Liver (tissue), 8 donors: ENCODE measurements at regions not wholly inside any gene's neighbourhood (a gene's known extent, or its start where the extent isn't known, plus 50 kb on each side); places are given as distances from the start of the nearest gene placed in this dataset.

Experiments used
- DNase-seq: peaks from one replicate; pipeline ENCODE4 v3.0.0-alpha.2; 2017; ENCODE audit warnings: low spot score
- H3K27ac ChIP-seq, 2 donors: one replicate each; pipeline ENCODE4 v1.7.0; 2013; ENCODE audit warnings: inconsistent platforms in 2 of 2, low read length in 2 of 2, control low read depth in 1 of 2, low read depth in 1 of 2, mild to moderate bottlenecking in 1 of 2
- H3K27me3 ChIP-seq, 4 donors: one replicate each; pipeline versions ENCODE4 v1.6.1 to v1.7.0; 2013; ENCODE audit warnings: low read length in 3 of 4, inconsistent platforms in 1 of 4, mild to moderate bottlenecking in 1 of 4, moderate library complexity in 1 of 4; ENCODE audit not compliant: control insufficient read depth in 4 of 4, insufficient read depth in 4 of 4
- H3K36me3 ChIP-seq, 4 donors: one replicate each; pipeline versions ENCODE4 v1.6.1 to v1.7.0; 2013; ENCODE audit warnings: low read length in 3 of 4, mild to moderate bottlenecking in 3 of 4, low read depth in 1 of 4, moderate library complexity in 1 of 4; ENCODE audit not compliant: control insufficient read depth in 4 of 4, insufficient read depth in 3 of 4
- H3K4me1 ChIP-seq, 4 donors: one replicate each; pipeline versions ENCODE4 v1.6.1 to v1.7.0; 2013; ENCODE audit warnings: low read length in 3 of 4, mild to moderate bottlenecking in 3 of 4, moderate library complexity in 1 of 4; ENCODE audit not compliant: control insufficient read depth in 4 of 4, insufficient read depth in 4 of 4
- H3K4me3 ChIP-seq, 3 donors: one replicate each; pipeline versions ENCODE4 v1.6.1 to v1.7.0; 2013; ENCODE audit warnings: low read length in 3 of 3, control low read depth in 1 of 3, low read depth in 1 of 3, mild to moderate bottlenecking in 1 of 3
- H3K9ac ChIP-seq, 2 donors: one replicate each; pipeline ENCODE4 v1.7.0; 2013; ENCODE audit warnings: low read length in 2 of 2, mild to moderate bottlenecking in 2 of 2, moderate library complexity in 2 of 2, control low read depth in 1 of 2, low read depth in 1 of 2
- H3K9me3 ChIP-seq, 4 donors: one replicate each; pipeline versions ENCODE4 v1.6.1 to v1.7.0; 2013; ENCODE audit warnings: low read length in 3 of 4; ENCODE audit not compliant: control insufficient read depth in 4 of 4
- EGR1 ChIP-seq, 2 donors: IDR thresholded peaks; 2 replicates each; pipeline ENCODE4 v1.6.1; 2016 to 2018; ENCODE audit warnings: antibody characterized with exemption in 2 of 2, low read depth in 2 of 2
- FOXA1 ChIP-seq: IDR thresholded peaks from 2 replicates; pipeline ENCODE4 v1.6.1; 2016; ENCODE audit warnings: antibody characterized with exemption
- FOXA2 ChIP-seq: IDR thresholded peaks from 2 replicates; pipeline ENCODE4 v1.6.1; 2016; ENCODE audit warnings: antibody characterized with exemption
- GABPA ChIP-seq, 2 donors: IDR thresholded peaks in 1 of 2; conservative IDR thresholded peaks in 1 of 2; 2 replicates each; pipeline ENCODE4 v1.6.1; 2016; ENCODE audit warnings: antibody characterized with exemption in 2 of 2, mild to moderate bottlenecking in 1 of 2, moderate library complexity in 1 of 2
- HNF4A ChIP-seq, 2 donors: conservative IDR thresholded peaks; 2 replicates each; pipeline ENCODE4 v1.6.1; 2016; ENCODE audit warnings: antibody characterized with exemption in 2 of 2, mild to moderate bottlenecking in 2 of 2
- HNF4G ChIP-seq: IDR thresholded peaks from 2 replicates; pipeline ENCODE4 v1.6.1; 2016; ENCODE audit warnings: antibody characterized with exemption
- NR2F2 ChIP-seq: IDR thresholded peaks from 2 replicates; pipeline ENCODE4 v1.6.1; 2016; ENCODE audit warnings: antibody characterized with exemption
- RAD21 ChIP-seq, 2 donors: IDR thresholded peaks; 2 replicates each; pipeline ENCODE4 v1.6.1; 2016; ENCODE audit warnings: antibody characterized with exemption in 2 of 2, mild to moderate bottlenecking in 2 of 2
- TAF1 ChIP-seq: conservative IDR thresholded peaks from 2 replicates; pipeline ENCODE4 v1.6.1; 2016; ENCODE audit warnings: antibody characterized with exemption, mild to moderate bottlenecking
- YY1 ChIP-seq: IDR thresholded peaks from 2 replicates; pipeline ENCODE4 v1.6.1; 2016; ENCODE audit warnings: antibody characterized with exemption, mild to moderate bottlenecking
- WGBS: extraction: QIAGEN DNeasy Blood & Tissue Kit; methylation state at CpG from one replicate; pipeline ENCODE4 v1.1.7; 2013; 5-methylcytosine and 5-hydroxymethylcytosine counted together
- TF ChIP-seq, protein P1 (sequence below): fragments of 150-350 bp; IDR thresholded peaks from 2 replicates; pipeline ENCODE4 v1.5.1; 2017; ENCODE audit warnings: improper control_type of control experiment, low read depth, low read length; ENCODE audit not compliant: missing input control
- TF ChIP-seq, protein P2 (sequence below): IDR thresholded peaks from 2 replicates; pipeline ENCODE4 v1.6.1; 2016; ENCODE audit warnings: antibody characterized with exemption, mild to moderate bottlenecking
- donor health status: healthy.
- donor health status: healthy.
- donor health status: healthy.
- donor health status: healthy.
- donor health status: healthy.

DNA sequence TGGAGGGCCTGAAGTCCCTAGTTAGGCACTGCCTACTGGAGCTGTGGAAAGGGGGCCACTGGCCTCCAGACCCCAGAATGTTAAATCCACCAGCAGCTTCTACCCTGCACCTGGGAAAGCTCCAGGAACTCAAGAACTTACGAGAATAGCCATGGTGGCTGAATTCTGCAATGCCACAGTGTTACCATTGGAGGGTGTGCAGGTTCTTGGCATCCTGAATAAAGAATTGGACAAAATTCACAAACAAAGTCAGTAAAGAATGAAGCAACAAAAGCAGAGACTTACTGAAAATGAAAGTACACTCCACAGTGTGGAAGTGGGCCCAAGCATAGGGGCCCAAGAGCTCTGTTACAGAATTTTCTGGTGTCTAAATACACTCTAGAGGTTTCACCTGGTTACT lies 107.0 kb downstream of the PRDM9 start:
- Histone ChIP-seq H3K36me3 (no peaks in the 10 kb centered on the region), H3K9me3 (no peaks in the 10 kb centered on the region), H3K4me1 (no peaks in the 10 kb centered on the region), H3K4me3 (no peak overlapping the region), H3K27ac (no peak overlapping the region), H3K27me3 (no peaks in the 10 kb centered on the region), H3K9ac (no peak overlapping the region)
- TF ChIP-seq, protein P1, sequence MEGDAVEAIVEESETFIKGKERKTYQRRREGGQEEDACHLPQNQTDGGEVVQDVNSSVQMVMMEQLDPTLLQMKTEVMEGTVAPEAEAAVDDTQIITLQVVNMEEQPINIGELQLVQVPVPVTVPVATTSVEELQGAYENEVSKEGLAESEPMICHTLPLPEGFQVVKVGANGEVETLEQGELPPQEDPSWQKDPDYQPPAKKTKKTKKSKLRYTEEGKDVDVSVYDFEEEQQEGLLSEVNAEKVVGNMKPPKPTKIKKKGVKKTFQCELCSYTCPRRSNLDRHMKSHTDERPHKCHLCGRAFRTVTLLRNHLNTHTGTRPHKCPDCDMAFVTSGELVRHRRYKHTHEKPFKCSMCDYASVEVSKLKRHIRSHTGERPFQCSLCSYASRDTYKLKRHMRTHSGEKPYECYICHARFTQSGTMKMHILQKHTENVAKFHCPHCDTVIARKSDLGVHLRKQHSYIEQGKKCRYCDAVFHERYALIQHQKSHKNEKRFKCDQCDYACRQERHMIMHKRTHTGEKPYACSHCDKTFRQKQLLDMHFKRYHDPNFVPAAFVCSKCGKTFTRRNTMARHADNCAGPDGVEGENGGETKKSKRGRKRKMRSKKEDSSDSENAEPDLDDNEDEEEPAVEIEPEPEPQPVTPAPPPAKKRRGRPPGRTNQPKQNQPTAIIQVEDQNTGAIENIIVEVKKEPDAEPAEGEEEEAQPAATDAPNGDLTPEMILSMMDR, result peak; percentile 42
- TF ChIP-seq FOXA2, result no peak
- peak; percentile 64 to 73 for TF ChIP-seq RAD21 (IDR thresholded peaks at IDR 0.05)
- no peak for DNase-seq
- WGBS, result 60% methylated on average over 1 of the region's 1 CpG

DNA sequence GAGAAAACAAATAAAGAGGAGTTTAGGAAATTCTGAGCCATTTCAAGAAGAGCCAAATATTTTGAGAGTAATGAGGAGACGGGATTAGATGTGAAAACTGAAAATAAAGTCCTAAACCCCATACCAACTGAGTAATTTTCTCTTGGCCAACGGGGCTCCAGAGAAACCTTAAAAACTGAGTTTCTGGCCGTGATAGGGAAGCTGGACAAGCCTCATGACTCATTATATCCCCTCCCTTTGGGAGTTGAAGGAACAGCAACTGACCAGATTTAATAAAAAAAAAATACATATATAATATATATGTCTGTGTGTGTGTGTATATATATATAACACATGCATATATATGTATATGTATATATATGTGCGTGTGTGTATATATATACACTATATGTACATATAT lies 119.6 kb downstream of the PRDM9 start:
- DNase-seq, result no peak
- WGBS, result 77% methylated on average over 4 of the region's 4 CpGs
- no peaks in the 10 kb centered on the region for H3K36me3 ChIP-seq
- H3K9ac ChIP-seq, result no peak overlapping the region
- no peak overlapping the region for H3K4me3 ChIP-seq
- TF ChIP-seq, protein P2, sequence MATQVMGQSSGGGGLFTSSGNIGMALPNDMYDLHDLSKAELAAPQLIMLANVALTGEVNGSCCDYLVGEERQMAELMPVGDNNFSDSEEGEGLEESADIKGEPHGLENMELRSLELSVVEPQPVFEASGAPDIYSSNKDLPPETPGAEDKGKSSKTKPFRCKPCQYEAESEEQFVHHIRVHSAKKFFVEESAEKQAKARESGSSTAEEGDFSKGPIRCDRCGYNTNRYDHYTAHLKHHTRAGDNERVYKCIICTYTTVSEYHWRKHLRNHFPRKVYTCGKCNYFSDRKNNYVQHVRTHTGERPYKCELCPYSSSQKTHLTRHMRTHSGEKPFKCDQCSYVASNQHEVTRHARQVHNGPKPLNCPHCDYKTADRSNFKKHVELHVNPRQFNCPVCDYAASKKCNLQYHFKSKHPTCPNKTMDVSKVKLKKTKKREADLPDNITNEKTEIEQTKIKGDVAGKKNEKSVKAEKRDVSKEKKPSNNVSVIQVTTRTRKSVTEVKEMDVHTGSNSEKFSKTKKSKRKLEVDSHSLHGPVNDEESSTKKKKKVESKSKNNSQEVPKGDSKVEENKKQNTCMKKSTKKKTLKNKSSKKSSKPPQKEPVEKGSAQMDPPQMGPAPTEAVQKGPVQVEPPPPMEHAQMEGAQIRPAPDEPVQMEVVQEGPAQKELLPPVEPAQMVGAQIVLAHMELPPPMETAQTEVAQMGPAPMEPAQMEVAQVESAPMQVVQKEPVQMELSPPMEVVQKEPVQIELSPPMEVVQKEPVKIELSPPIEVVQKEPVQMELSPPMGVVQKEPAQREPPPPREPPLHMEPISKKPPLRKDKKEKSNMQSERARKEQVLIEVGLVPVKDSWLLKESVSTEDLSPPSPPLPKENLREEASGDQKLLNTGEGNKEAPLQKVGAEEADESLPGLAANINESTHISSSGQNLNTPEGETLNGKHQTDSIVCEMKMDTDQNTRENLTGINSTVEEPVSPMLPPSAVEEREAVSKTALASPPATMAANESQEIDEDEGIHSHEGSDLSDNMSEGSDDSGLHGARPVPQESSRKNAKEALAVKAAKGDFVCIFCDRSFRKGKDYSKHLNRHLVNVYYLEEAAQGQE, result no peak
- no peak overlapping the region for H3K27ac ChIP-seq
- no peaks in the 10 kb centered on the region for H3K9me3 ChIP-seq
- H3K4me1 ChIP-seq, result no peaks in the 10 kb centered on the region
- H3K27me3 ChIP-seq, result no peaks in the 10 kb centered on the region

DNA sequence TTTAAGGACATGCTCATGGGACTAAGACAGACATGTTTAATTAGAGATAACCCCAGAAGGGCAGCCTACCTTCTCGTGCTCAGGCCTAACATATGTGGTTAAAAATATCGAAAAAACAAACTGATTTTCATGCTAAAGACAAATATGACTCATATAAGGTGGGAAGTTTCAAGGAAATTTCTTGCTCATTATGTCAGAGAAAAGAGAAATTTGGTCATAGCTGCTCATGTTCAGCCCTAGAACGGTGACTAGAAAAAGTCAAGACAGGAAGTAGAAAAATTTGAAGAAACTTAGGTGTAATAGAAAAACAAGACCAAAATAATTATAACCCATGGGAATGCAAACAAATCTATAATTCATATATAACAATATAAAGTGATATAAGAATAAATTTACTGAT lies 120.6 kb downstream of the PRDM9 start:
- H3K9ac ChIP-seq, result no peak overlapping the region
- 62% methylated on average over 3 of the region's 3 CpGs for WGBS

More for the DNA sequence above, 120.6 kb downstream of the PRDM9 start:
- Histone ChIP-seq H3K9me3 (no peaks in the 10 kb centered on the region), H3K27ac (no peak overlapping the region), H3K4me1 (no peaks in the 10 kb centered on the region), H3K4me3 (no peak overlapping the region), H3K36me3 (no peaks in the 10 kb centered on the region), H3K27me3 (no peaks in the 10 kb centered on the region)
- no peak for TF ChIP-seq EGR1 (IDR thresholded peaks at IDR 0.05; ENCODE audit: low read depth in 2 of 2)
- TF ChIP-seq FOXA2, result no peak
- TF ChIP-seq HNF4A (conservative IDR thresholded peaks at IDR 0.05), result no peak
- no peak for TF ChIP-seq GABPA (IDR thresholded peaks at IDR 0.05 in 1 of 2, conservative IDR thresholded peaks at IDR 0.05 in 1 of 2)
- no peak for TF ChIP-seq YY1
- TF ChIP-seq TAF1, result no peak
- TF ChIP-seq HNF4G, result no peak
- TF ChIP-seq NR2F2, result no peak
- TF ChIP-seq, protein P1, result no peak
- TF ChIP-seq, protein P2, result no peak
- TF ChIP-seq FOXA1, result no peak
- DNase-seq, result no peak
